Spleen (tissue), 11 donors: ENCODE measurements at regions not wholly inside any gene's neighbourhood (a gene's known extent, or its start where the extent isn't known, plus 50 kb on each side); places are given as distances from the start of the nearest gene placed in this dataset.
"Not testable (repeated sequence)": the region's sequence is repeated elsewhere in the genome, so short reads cannot be mapped to it uniquely, and the experiment has no call there.

Experiments
- DNase-seq: peaks from one replicate; pipeline ENCODE4 v3.0.0-alpha.2; 2020
- H3K27ac ChIP-seq, 8 donors: fragments of 200-600 bp; sonication (generic) in 7 of 8; 1 replicate in 4 of 8; 2 replicates in 4 of 8; pipeline versions ENCODE4 v1.5.0 to v1.8.0; 2016 to 2021; ENCODE audit warnings: inconsistent platforms in 4 of 8, mild to moderate bottlenecking in 4 of 8, moderate library complexity in 1 of 8
- H3K27me3 ChIP-seq, 7 donors: fragments of 200-600 bp; sonication (generic) in 6 of 7; replicated peaks in 1 of 7; 1 replicate in 4 of 7; 2 replicates in 3 of 7; pipeline versions ENCODE4 v1.5.0 to v1.8.0; 2016 to 2021; ENCODE audit warnings: inconsistent platforms in 3 of 7, mild to moderate bottlenecking in 1 of 7
- H3K36me3 ChIP-seq, 6 donors: fragments of 200-600 bp; sonication (generic) in 5 of 6; 1 replicate in 4 of 6; 2 replicates in 2 of 6; pipeline versions ENCODE4 v1.5.0 to v1.8.0; 2016 to 2021; ENCODE audit warnings: inconsistent platforms in 2 of 6
- H3K4me1 ChIP-seq, 6 donors: fragments of 200-600 bp; sonication (generic) in 5 of 6; 1 replicate in 3 of 6; 2 replicates in 3 of 6; pipeline versions ENCODE4 v1.5.0 to v1.8.0; 2016 to 2021; ENCODE audit warnings: inconsistent platforms in 3 of 6
- H3K4me3 ChIP-seq, 8 donors: fragments of 200-600 bp; sonication (generic) in 7 of 8; 1 replicate in 4 of 8; 2 replicates in 4 of 8; pipeline versions ENCODE4 v1.5.0 to v1.8.0; 2016 to 2021; ENCODE audit warnings: inconsistent platforms in 4 of 8, mild to moderate bottlenecking in 4 of 8, moderate library complexity in 2 of 8
- H3K9me3 ChIP-seq, 8 donors: fragments of 200-600 bp; sonication (generic) in 7 of 8; 1 replicate in 4 of 8; 2 replicates in 4 of 8; pipeline versions ENCODE4 v1.5.0 to v1.8.0; 2016 to 2021; ENCODE audit warnings: inconsistent platforms in 4 of 8
- CTCF ChIP-seq, 11 experiments: fragments of 200-600 bp in 7 of 11; fragments of 450-650 bp in 4 of 11; sonication (generic) in 4 of 11; IDR thresholded peaks in 8 of 11; conservative IDR thresholded peaks in 3 of 11; 1 replicate in 7 of 11; 2 replicates in 4 of 11; pipeline versions ENCODE4 v1.4.0 to v1.8.0; 2016 to 2021; ENCODE audit warnings: antibody characterized with exemption in 11 of 11, inconsistent platforms in 4 of 11, mild to moderate bottlenecking in 1 of 11
- POLR2A ChIP-seq, 3 donors: fragments of 450-650 bp; IDR thresholded peaks; one replicate each; pipeline ENCODE4 v1.5.1; 2017; ENCODE audit warnings: antibody characterized with exemption in 3 of 3, mild to moderate bottlenecking in 1 of 3
- POLR2AphosphoS5 ChIP-seq, 3 donors: sonication (generic); formaldehyde crosslinking; IDR thresholded peaks; one replicate each; pipeline ENCODE4 v1.5.1; 2017; ENCODE audit warnings: antibody characterized with exemption in 3 of 3
- WGBS, 5 donors: extraction: QIAGEN DNeasy Blood & Tissue Kit in 3 of 5; methylation state at CpG; one replicate each; pipeline versions ENCODE4 v1.1.5 to v1.1.7; 2013 to 2018; 5-methylcytosine and 5-hydroxymethylcytosine counted together
- intact Hi-C: fragments of 100-400 bp; cut with DNase I; formaldehyde crosslinking; loops from one replicate; pipeline ENCODE4 v1.15.0; 2023; ENCODE audit warnings: low total_unique reads
- donor health status: healthy with polysubstance abuse.
- donor health status: DM: no; HTN: no; CAD: no; lungs with moderate emphysema.
- donor health status: DM: no; HTN: no; CAD: no.
- donor health status: Bipolar disorder and iron deficiency.
- donor health status: healthy.
- donor health status: DM: no; HTN: no; CAD: no.
- donor health status: DM: yes; HTN: yes; CAD: no.

- Histone ChIP-seq H3K9me3 (no peaks in the 10 kb centered on the region), H3K27me3 (peaks cover 0 to 7% (median 0%) of the 10 kb centered on the region in 7 donors), H3K27ac (no peak overlapping the region), H3K4me3 (no peak overlapping the region), H3K36me3 (no peaks in the 10 kb centered on the region), H3K4me1 (no peaks in the 10 kb centered on the region)
- no peak for DNase-seq
- peak in 4 of 11 experiments; percentile 17 to 31 (median 26) for TF ChIP-seq CTCF (IDR thresholded peaks at IDR 0.05 in 8 of 11, conservative IDR thresholded peaks at IDR 0.05 in 3 of 11)
- TF ChIP-seq POLR2AphosphoS5 (IDR thresholded peaks at IDR 0.05): no peak
- TF ChIP-seq POLR2A (IDR thresholded peaks at IDR 0.05): no peak
- intact Hi-C loops: no loop called here
These were observed 217.9 kb downstream of the OTUD1 start for GRCh38 chr10:23656735-23657134.

- intact Hi-C loops: no loop called here
- no peaks in the 10 kb centered on the region for H3K9me3 ChIP-seq
These were observed 218.8 kb downstream of the OTUD1 start for GRCh38 chr10:23657677-23658076.

GRCh38 chr10:23671866-23672265 is 233.0 kb downstream of the OTUD1 start:
- H3K4me1 ChIP-seq, H3K4me3 ChIP-seq, H3K27me3 ChIP-seq, H3K36me3 ChIP-seq, DNase-seq, H3K27ac ChIP-seq, intact Hi-C loops: not testable (repeated sequence)
- peaks cover 0 to 10% (median under 1%) of the 10 kb centered on the region in 8 donors for H3K9me3 ChIP-seq
- WGBS, 5 donors: 66 to 81% (median 71%) methylated on average over 6 to 7 of the region's 7 CpGs

More at GRCh38 chr10:23657677-23658076, 218.8 kb downstream of the OTUD1 start:
- Histone ChIP-seq H3K27ac (no peak overlapping the region), H3K4me1 (no peaks in the 10 kb centered on the region), H3K27me3 (peaks cover 0 to 7% (median 0%) of the 10 kb centered on the region in 7 donors), H3K4me3 (no peak overlapping the region), H3K36me3 (no peaks in the 10 kb centered on the region)
- DNase-seq: no peak
- TF ChIP-seq CTCF (IDR thresholded peaks at IDR 0.05 in 8 of 11, conservative IDR thresholded peaks at IDR 0.05 in 3 of 11): no peak
- no peak for TF ChIP-seq POLR2AphosphoS5 (IDR thresholded peaks at IDR 0.05)
- TF ChIP-seq POLR2A (IDR thresholded peaks at IDR 0.05): no peak

DNA sequence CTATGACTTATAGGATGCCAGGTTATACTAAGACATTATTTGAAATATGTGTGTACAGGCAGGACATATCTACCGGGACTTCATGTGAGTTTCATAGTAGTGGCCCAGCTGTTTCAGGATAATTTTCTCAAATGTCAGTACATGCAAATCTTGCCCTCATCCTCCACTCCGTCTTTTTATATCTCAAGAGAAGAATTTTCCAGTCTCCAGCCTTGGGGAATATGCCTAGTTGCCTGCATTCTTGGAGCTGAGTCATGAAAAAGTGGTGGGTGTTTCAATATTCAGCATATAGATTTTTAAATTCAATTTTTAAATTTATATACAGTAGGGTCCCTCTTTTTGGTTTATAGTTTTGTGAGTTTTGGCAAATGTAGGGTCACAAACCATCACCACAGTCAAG is 236.7 kb downstream of the OTUD1 start:
- Histone ChIP-seq H3K27me3 (peaks cover 0 to 7% (median 0%) of the 10 kb centered on the region in 7 donors), H3K4me1 (no peaks in the 10 kb centered on the region), H3K36me3 (no peaks in the 10 kb centered on the region), H3K27ac (no peak overlapping the region), H3K4me3 (no peak overlapping the region), H3K9me3 (peaks cover 0 to 7% (median 0%) of the 10 kb centered on the region in 8 donors)
- intact Hi-C loops: no loop called here
- 70 to 91% (median 81%) methylated on average over 2 of the region's 2 CpGs for WGBS, 5 donors
- TF ChIP-seq POLR2AphosphoS5 (IDR thresholded peaks at IDR 0.05) (no peak), POLR2A (IDR thresholded peaks at IDR 0.05) (no peak), CTCF (IDR thresholded peaks at IDR 0.05 in 8 of 11, conservative IDR thresholded peaks at IDR 0.05 in 3 of 11) (no peak)
- DNase-seq: no peak

- Histone ChIP-seq H3K27ac (no peak overlapping the region), H3K9me3 (peaks cover 0 to 7% (median 0%) of the 10 kb centered on the region in 8 donors), H3K4me3 (no peak overlapping the region), H3K4me1 (no peaks in the 10 kb centered on the region), H3K27me3 (peaks cover 0 to 7% (median 0%) of the 10 kb centered on the region in 7 donors), H3K36me3 (no peaks in the 10 kb centered on the region)
- intact Hi-C loops: no loop called here
- 81 to 92% (median 90%) methylated on average over 2 of the region's 2 CpGs for WGBS, 5 donors
- TF ChIP-seq POLR2AphosphoS5 (IDR thresholded peaks at IDR 0.05) (no peak), CTCF (IDR thresholded peaks at IDR 0.05 in 8 of 11, conservative IDR thresholded peaks at IDR 0.05 in 3 of 11) (no peak)
- DNase-seq: no peak
These were observed 237.4 kb downstream of the OTUD1 start for GRCh38 chr10:23676296-23676695.
